Caco-2 (cell line): ENCODE measurements at regions not wholly inside any gene's neighbourhood (a gene's known extent, or its start where the extent isn't known, plus 50 kb on each side); places are given as distances from the start of the nearest gene placed in this dataset.

Source experiments
- BruUV-seq: library from RNA; stranded (reverse); fragments of 400-500 nt; replicated peaks from 2 replicates; lab custom pipeline; 2021; lab: Mats Ljungman, UMichigan
- CTCF ChIA-PET: fragments of 300-600 bp; sonication (Branson Sonifier 250); formaldehyde crosslinking; loops from one replicate; lab custom pipeline; 2022; ENCODE audit warnings: antibody characterized with exemption; lab: Charles Lee
- POLR2A ChIA-PET: fragments of 300-600 bp; sonication (Branson Sonifier 250); formaldehyde crosslinking; loops from one replicate; lab custom pipeline; 2022; ENCODE audit warnings: antibody characterized with exemption; lab: Charles Lee
- DNase-seq, 2 experiments: peaks; one replicate each; pipeline versions ENCODE4 v3.0.0 to v3.0.0-alpha.2; 2020 to 2022
- H3K27me3 ChIP-seq: replicated peaks from 2 replicates; pipeline ENCODE4 v1.6.0; 2011; ENCODE audit warnings: low read length; ENCODE audit not compliant: control insufficient read depth, insufficient read depth
- H3K36me3 ChIP-seq: 2 replicates; pipeline ENCODE4 v1.5.1; 2011; ENCODE audit warnings: low read length; ENCODE audit not compliant: control insufficient read depth, insufficient read depth
- H3K4me1 ChIP-seq: fragments of 250-450 bp; sonication (Bioruptor Pico); 2 replicates; pipeline ENCODE4 v1.5.1; 2020; ENCODE audit warnings: mild to moderate bottlenecking
- H3K4me3 ChIP-seq: 2 replicates; pipeline ENCODE4 v1.5.1; 2011; ENCODE audit warnings: low read depth, mild to moderate bottlenecking, control low read depth, low read length
- H3K9me3 ChIP-seq: fragments of 250-450 bp; sonication (Bioruptor Pico); 2 replicates; pipeline ENCODE4 v1.5.1; 2020; ENCODE audit warnings: mild to moderate bottlenecking, moderate library complexity
- H3K27ac Mint-ChIP-seq: one replicate; pipeline ENCODE4 v1.8.0; 2022; ENCODE audit warnings: mixed read lengths; ENCODE audit not compliant: unreplicated experiment
- H3K27me3 Mint-ChIP-seq: one replicate; pipeline ENCODE4 v1.8.0; 2022; ENCODE audit warnings: mixed read lengths; ENCODE audit not compliant: insufficient read depth, unreplicated experiment
- H3K36me3 Mint-ChIP-seq: one replicate; pipeline ENCODE4 v1.8.0; 2022; ENCODE audit warnings: mild to moderate bottlenecking, mixed read lengths; ENCODE audit not compliant: insufficient read depth, unreplicated experiment
- H3K4me1 Mint-ChIP-seq: one replicate; pipeline ENCODE4 v1.8.0; 2022; ENCODE audit warnings: low read depth, mixed read lengths; ENCODE audit not compliant: unreplicated experiment
- H3K4me3 Mint-ChIP-seq: one replicate; pipeline ENCODE4 v1.8.0; 2022; ENCODE audit warnings: mild to moderate bottlenecking, moderate library complexity, mixed read lengths; ENCODE audit not compliant: unreplicated experiment
- H3K9me3 Mint-ChIP-seq: one replicate; pipeline ENCODE4 v1.8.0; 2022; ENCODE audit warnings: mixed read lengths; ENCODE audit not compliant: unreplicated experiment
- intact Hi-C: fragments of 100-400 bp; cut with micrococcal nuclease; formaldehyde crosslinking; loops from one replicate; pipeline ENCODE4 v1.10.0; 2022; ENCODE audit not compliant: unreplicated experiment
- TF ChIP-seq, protein P1 (sequence below), 2 experiments: fragments of 200-600 bp in 1 of 2; IDR thresholded peaks; 1 replicate in 1 of 2; 2 replicates in 1 of 2; pipeline versions ENCODE4 v1.5.1 to v1.8.0; 2011 to 2022; ENCODE audit warnings: antibody characterized with exemption in 1 of 2, control low read depth in 1 of 2, inconsistent platforms in 1 of 2, low read depth in 1 of 2, low read length in 1 of 2, mild to moderate bottlenecking in 1 of 2, moderate library complexity in 1 of 2; ENCODE audit not compliant: insufficient read depth in 1 of 2, severe bottlenecking in 1 of 2, unreplicated experiment in 1 of 2

DNA sequence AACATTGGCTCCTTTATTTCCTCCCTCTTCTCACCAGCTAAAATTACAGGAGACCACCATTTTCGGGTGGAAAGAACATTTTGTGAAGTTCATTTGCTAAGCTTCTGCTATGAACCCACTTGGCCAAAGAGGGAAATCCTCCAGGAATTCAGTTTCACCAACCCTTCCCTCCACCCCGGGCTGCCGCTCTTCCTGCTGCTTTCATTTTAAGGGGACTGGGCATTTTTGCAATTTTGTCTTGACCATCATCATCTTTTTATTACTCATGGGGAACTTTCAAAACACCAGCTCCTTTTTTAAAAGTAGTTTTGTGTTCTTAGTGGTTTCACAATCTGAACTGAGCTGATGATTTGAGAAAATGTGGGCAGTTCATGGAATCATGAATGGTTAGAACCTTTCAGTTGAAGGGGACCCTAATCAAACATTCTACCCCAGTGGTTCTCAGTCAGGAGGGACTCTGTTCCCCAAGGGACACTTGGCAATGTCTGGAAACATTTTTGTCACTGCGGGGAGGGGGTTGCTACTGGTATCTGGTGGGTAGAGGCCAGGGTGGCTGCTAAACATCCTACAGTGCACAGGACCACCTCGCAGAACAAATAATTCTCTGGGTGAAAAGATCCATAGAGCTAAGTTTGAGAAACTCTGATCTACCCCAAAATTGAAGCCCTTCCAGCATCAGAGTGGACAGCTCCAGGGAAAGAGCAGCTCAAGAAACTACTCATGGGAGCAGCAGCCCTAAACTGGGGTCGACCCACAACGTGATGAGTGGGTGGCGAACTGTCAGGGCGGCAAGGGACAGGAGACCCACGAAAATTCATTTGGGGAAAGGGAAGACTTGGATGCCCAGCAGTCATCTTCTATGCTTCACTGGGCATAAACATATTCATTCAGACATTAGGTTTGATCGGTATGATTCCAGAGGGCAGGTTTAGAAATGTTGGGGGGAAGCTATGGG is 92.9 kb downstream of the ACKR3 start:
- DNase-seq, result no peak
- no TSS peak for BruUV-seq
- CTCF ChIA-PET, result no interaction called here

DNA sequence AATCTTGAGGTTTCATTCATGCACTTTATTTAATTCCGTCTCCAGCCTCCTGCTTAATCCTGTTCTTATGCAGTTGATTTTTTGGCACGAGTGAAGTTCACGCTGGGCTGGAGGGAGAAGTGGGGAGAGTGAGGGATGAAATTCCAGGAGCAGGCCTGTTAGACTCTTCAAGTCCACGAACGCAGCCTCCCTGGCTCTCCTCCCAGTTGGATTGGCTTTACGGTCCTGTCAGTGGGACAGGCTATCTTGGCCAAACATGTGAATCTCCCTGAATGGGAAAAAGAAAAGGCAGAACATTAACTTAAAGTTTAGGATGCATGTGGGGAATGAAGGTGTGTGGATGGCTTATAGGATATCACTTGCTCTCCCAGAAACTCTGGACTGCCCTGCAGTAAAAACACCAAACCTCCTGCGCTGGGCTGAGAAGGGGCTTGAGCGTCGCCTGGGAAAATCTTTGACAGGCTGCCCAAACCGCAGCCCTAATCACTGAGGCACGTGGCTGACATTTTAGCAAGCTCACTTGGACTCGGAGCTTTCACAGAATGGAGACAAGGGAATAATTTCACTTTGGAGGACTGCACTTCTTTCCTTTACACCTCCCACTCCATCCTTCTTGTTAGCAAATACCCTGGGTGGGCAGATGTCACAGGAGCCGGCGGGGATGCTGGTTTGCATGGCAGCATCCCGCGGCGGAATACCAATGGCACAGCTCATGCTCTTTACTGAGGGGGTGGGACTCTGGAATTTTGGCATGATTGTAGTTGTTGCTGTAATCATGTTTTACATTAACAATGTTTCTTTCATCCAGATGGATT is 93.9 kb downstream of the ACKR3 start:
- Histone ChIP-seq H3K9me3 (no peaks in the 10 kb centered on the region), H3K36me3 (no peaks in the 10 kb centered on the region), H3K4me3 (no peak overlapping the region), H3K27me3 (no peaks in the 10 kb centered on the region), H3K4me1 (no peaks in the 10 kb centered on the region)
- CTCF ChIA-PET, result no interaction called here
- BruUV-seq, result no TSS peak
- TF ChIP-seq, protein P1, sequence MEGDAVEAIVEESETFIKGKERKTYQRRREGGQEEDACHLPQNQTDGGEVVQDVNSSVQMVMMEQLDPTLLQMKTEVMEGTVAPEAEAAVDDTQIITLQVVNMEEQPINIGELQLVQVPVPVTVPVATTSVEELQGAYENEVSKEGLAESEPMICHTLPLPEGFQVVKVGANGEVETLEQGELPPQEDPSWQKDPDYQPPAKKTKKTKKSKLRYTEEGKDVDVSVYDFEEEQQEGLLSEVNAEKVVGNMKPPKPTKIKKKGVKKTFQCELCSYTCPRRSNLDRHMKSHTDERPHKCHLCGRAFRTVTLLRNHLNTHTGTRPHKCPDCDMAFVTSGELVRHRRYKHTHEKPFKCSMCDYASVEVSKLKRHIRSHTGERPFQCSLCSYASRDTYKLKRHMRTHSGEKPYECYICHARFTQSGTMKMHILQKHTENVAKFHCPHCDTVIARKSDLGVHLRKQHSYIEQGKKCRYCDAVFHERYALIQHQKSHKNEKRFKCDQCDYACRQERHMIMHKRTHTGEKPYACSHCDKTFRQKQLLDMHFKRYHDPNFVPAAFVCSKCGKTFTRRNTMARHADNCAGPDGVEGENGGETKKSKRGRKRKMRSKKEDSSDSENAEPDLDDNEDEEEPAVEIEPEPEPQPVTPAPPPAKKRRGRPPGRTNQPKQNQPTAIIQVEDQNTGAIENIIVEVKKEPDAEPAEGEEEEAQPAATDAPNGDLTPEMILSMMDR (IDR thresholded peaks at IDR 0.05; ENCODE audit: insufficient read depth in 1 of 2, low read depth in 1 of 2, low read length in 1 of 2, severe bottlenecking in 1 of 2, unreplicated experiment in 1 of 2), result no peak
- Mint-ChIP-seq H3K36me3 (no peaks in the 10 kb centered on the region), H3K4me3 (no peak overlapping the region), H3K27ac (no peak overlapping the region), H3K27me3 (no peaks in the 10 kb centered on the region), H3K4me1 (peaks cover 10% of the 10 kb centered on the region), H3K9me3 (peaks cover 10% of the 10 kb centered on the region)
- DNase-seq, result no peak
- POLR2A ChIA-PET, result no interaction called here
- intact Hi-C loops, result no loop called here

More for the DNA sequence above, 92.9 kb downstream of the ACKR3 start:
- peaks cover 20% of the 10 kb centered on the region for H3K4me1 Mint-ChIP-seq
- POLR2A ChIA-PET, result no interaction called here
- TF ChIP-seq, protein P1 (IDR thresholded peaks at IDR 0.05; ENCODE audit: insufficient read depth in 1 of 2, low read depth in 1 of 2, low read length in 1 of 2, severe bottlenecking in 1 of 2, unreplicated experiment in 1 of 2), result no peak
- Histone ChIP-seq H3K36me3 (no peaks in the 10 kb centered on the region), H3K4me1 (no peaks in the 10 kb centered on the region), H3K4me3 (no peak overlapping the region), H3K9me3 (no peaks in the 10 kb centered on the region), H3K27me3 (no peaks in the 10 kb centered on the region)
- H3K9me3 Mint-ChIP-seq, result peaks cover 10% of the 10 kb centered on the region
- no peak overlapping the region for H3K4me3 Mint-ChIP-seq
- intact Hi-C loops, result no loop called here
- H3K27me3 Mint-ChIP-seq, result no peaks in the 10 kb centered on the region
- no peaks in the 10 kb centered on the region for H3K36me3 Mint-ChIP-seq
- no peak overlapping the region for H3K27ac Mint-ChIP-seq

DNA sequence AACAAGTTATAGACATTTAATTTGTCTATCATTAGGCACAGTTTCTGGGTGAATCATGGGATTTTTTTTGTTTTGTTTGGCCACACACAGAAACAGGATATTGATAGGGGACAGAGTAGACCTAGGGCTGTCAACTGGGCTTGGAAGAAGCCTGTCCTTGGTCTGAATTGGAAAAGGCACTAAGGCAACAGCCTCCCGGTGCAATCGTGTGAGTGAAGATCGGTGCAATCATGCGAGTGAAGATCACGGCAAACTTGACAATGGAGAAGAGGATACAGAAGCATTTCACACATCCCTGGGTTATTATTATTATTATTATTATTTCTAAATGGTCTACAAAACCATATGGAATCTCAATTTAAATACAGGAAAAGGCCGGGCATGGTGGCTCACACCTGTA is 94.5 kb downstream of the ACKR3 start:
- Histone ChIP-seq H3K4me1 (no peaks in the 10 kb centered on the region), H3K9me3 (no peaks in the 10 kb centered on the region), H3K36me3 (no peaks in the 10 kb centered on the region), H3K4me3 (no peak overlapping the region), H3K27me3 (no peaks in the 10 kb centered on the region)
- CTCF ChIA-PET, result no interaction called here
- POLR2A ChIA-PET, result no interaction called here
- DNase-seq, result no peak
- H3K27me3 Mint-ChIP-seq, result no peaks in the 10 kb centered on the region
- no TSS peak for BruUV-seq
- peaks cover 10% of the 10 kb centered on the region for H3K9me3 Mint-ChIP-seq
- TF ChIP-seq, protein P1 (IDR thresholded peaks at IDR 0.05; ENCODE audit: insufficient read depth in 1 of 2, low read depth in 1 of 2, low read length in 1 of 2, severe bottlenecking in 1 of 2, unreplicated experiment in 1 of 2), result no peak
- peaks cover 9% of the 10 kb centered on the region for H3K4me1 Mint-ChIP-seq
- intact Hi-C loops, result no loop called here
- no peak overlapping the region for H3K27ac Mint-ChIP-seq
- H3K36me3 Mint-ChIP-seq, result no peaks in the 10 kb centered on the region
- no peak overlapping the region for H3K4me3 Mint-ChIP-seq
